Mucosa of descending colon (tissue), 3 donors: ENCODE measurements at regions not wholly inside any gene's neighbourhood (a gene's known extent, or its start where the extent isn't known, plus 50 kb on each side); places are given as distances from the start of the nearest gene placed in this dataset.

ENCODE experiments used
- ATAC-seq: fragments of 200-7000 bp; cut with Tn5 transposase; one replicate; pipeline ENCODE4 v1.9.1; 2020; ENCODE audit warnings: mild to moderate bottlenecking, moderate library complexity
- DNase-seq, 3 donors: peaks; one replicate each; pipeline ENCODE4 v3.0.0-alpha.2; 2020
- H3K36me3 ChIP-seq: fragments of 200-600 bp; one replicate; pipeline ENCODE4 v1.8.0; 2021; ENCODE audit warnings: low read depth, mild to moderate bottlenecking
- H3K4me1 ChIP-seq: fragments of 200-600 bp; one replicate; pipeline ENCODE4 v1.8.0; 2021; ENCODE audit warnings: low read depth, mild to moderate bottlenecking
- H3K4me3 ChIP-seq: fragments of 200-600 bp; one replicate; pipeline ENCODE4 v1.8.0; 2021; ENCODE audit warnings: mild to moderate bottlenecking
- H3K9me3 ChIP-seq: fragments of 200-600 bp; one replicate; pipeline ENCODE4 v1.8.0; 2021; ENCODE audit warnings: mild to moderate bottlenecking
- CTCF ChIP-seq: fragments of 200-600 bp; IDR thresholded peaks from one replicate; pipeline ENCODE4 v1.8.0; 2022; ENCODE audit warnings: antibody characterized with exemption, mild to moderate bottlenecking
- intact Hi-C, 2 donors: fragments of 100-400 bp; cut with DNase I in 1 of 2; cut with micrococcal nuclease in 1 of 2; formaldehyde crosslinking; loops; one replicate each; pipeline versions ENCODE4 v1.11.0 to v1.11.1; 2022; cut with DNase I, micrococcal nuclease
- donor health status: DM: no; HTN: no; CAD: no; lungs with moderate emphysema.
- donor health status: DM: no; HTN: no; CAD: no.
- donor health status: DM: no; HTN: yes; CAD: no.

DNA sequence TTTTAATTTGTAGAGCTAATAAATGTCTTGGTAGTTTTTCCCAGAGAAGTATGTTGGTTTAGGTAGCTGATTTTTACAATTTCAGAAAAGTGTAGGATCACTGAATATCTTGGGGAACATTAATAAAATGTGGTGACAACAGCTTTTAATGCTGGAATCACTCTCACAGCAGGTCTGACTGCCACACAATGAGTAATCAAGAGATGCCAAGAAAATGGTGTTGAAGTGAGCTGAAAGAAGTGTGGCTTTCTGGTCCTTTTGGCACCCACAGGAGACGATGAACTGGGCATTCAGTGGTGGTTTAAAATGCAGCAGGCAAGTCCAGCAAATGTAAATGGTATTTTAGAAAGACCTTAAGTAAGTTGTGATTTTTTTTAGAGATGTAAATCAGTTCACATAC lies 175.8 kb downstream of the CBLN2 start:
- Histone ChIP-seq H3K4me3 (no peak overlapping the region), H3K36me3 (no peaks in the 10 kb centered on the region), H3K4me1 (no peaks in the 10 kb centered on the region), H3K9me3 (no peaks in the 10 kb centered on the region)
- DNase-seq (no peak), ATAC-seq (no peak)
- no peak for TF ChIP-seq CTCF
- intact Hi-C loops, result no loop called here

GRCh38 chr18:72360634-72361033 lies 183.5 kb downstream of the CBLN2 start:
- H3K4me3 ChIP-seq, result no peak overlapping the region
- ATAC-seq, result no peak
- no peaks in the 10 kb centered on the region for H3K36me3 ChIP-seq
- intact Hi-C loops, result no loop called here
- no peaks in the 10 kb centered on the region for H3K9me3 ChIP-seq
- no peak for DNase-seq
- TF ChIP-seq CTCF, result no peak
- no peaks in the 10 kb centered on the region for H3K4me1 ChIP-seq

GRCh38 chr18:72342933-72343332 lies 201.2 kb downstream of the CBLN2 start:
- intact Hi-C loops, result no loop called here
- Histone ChIP-seq H3K36me3 (no peaks in the 10 kb centered on the region), H3K4me1 (no peaks in the 10 kb centered on the region), H3K4me3 (no peak overlapping the region), H3K9me3 (no peaks in the 10 kb centered on the region)
- ATAC-seq (no peak), DNase-seq (no peak)
- TF ChIP-seq CTCF, result no peak

- ATAC-seq (no peak), DNase-seq (no peak)
- intact Hi-C loops, result no loop called here
- H3K4me1 ChIP-seq, result no peaks in the 10 kb centered on the region
- H3K4me3 ChIP-seq, result no peak overlapping the region
- no peak for TF ChIP-seq CTCF
- H3K9me3 ChIP-seq, result no peaks in the 10 kb centered on the region
- H3K36me3 ChIP-seq, result no peaks in the 10 kb centered on the region
These were observed 204.2 kb downstream of the CBLN2 start for GRCh38 chr18:72339976-72340375.

DNA sequence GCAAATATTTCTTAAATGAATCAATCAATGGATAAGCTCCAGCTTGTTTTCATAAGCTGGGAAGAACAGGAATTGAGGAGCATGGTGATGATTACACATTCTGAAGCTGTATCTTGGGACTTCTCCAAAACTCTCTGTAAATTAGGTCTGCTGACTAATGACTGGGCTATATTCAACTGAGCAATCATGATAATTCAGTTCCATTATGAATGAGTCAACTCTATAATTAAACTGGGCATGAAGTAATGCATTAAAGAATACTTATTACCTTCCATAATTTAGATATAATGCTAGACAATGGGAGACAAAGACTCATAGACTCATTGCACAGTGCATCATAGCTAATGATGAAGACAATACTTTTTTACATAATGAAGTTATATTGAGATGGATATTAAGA lies 207.4 kb downstream of the CBLN2 start:
- intact Hi-C loops, result no loop called here
- ATAC-seq (no peak), DNase-seq (no peak)
- H3K36me3 ChIP-seq, result no peaks in the 10 kb centered on the region
- no peaks in the 10 kb centered on the region for H3K9me3 ChIP-seq
- H3K4me1 ChIP-seq, result no peaks in the 10 kb centered on the region
- TF ChIP-seq CTCF, result no peak
- no peak overlapping the region for H3K4me3 ChIP-seq

DNA sequence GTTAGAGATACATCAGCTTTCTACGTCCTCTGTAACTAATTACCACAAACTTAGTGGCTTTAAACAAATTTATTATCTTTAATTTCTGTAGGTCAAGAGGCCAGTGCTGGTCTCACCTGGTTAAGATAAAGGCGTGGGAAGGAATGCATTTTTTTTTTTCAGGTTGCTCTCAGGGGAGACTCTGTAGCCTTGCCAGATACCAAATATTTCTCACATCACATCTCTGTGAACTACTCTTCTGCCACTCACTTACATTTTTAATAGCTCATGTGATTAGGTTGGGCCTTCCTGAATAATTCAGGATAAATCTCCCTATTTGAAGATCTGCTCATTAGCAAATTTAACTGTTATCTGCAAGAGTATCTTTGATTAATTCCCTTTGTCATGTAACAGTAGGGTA lies 214.6 kb downstream of the CBLN2 start:
- Histone ChIP-seq H3K9me3 (no peaks in the 10 kb centered on the region), H3K4me3 (no peak overlapping the region), H3K36me3 (no peaks in the 10 kb centered on the region), H3K4me1 (no peaks in the 10 kb centered on the region)
- intact Hi-C loops, result no loop called here
- no peak for TF ChIP-seq CTCF
- no peak for DNase-seq
- no peak for ATAC-seq
